HEK293 (cell line): ENCODE measurements at regions not wholly inside any gene's neighbourhood (a gene's known extent, or its start where the extent isn't known, plus 50 kb on each side); places are given as distances from the start of the nearest gene placed in this dataset.

Experiments
- CTCF ChIA-PET: fragments of 350-600 bp; formaldehyde crosslinking; extraction: SDS; loops from one replicate; lab custom pipeline; 2021; ENCODE audit warnings: antibody characterized with exemption; lab: Yijun Ruan, JAX
- POLR2A ChIA-PET: fragments of 300-600 bp; formaldehyde crosslinking; extraction: SDS; loops from one replicate; lab custom pipeline; 2020; ENCODE audit warnings: antibody characterized with exemption, inconsistent platforms; lab: Yijun Ruan, JAX
- H3K27ac ChIP-seq: fragments of 200-500 bp; sonication (Bioruptor generic); 2 replicates; pipeline ENCODE4 v1.5.1; 2014; ENCODE audit warnings: low read depth, low read length, control low read depth, inconsistent platforms; ENCODE audit errors: extremely low read depth
- H3K36me3 ChIP-seq, 2 experiments: fragments of 200-500 bp in 1 of 2; sonication (Bioruptor generic) in 1 of 2; 1 replicate in 1 of 2; 2 replicates in 1 of 2; pipeline ENCODE4 v1.5.1; 2014 to 2017; ENCODE audit warnings: inconsistent platforms in 2 of 2, low read length in 2 of 2; ENCODE audit not compliant: control insufficient read depth in 2 of 2, insufficient read depth in 1 of 2
- H3K4me1 ChIP-seq: fragments of 200-500 bp; sonication (Bioruptor generic); 2 replicates; pipeline ENCODE4 v1.5.1; 2014; ENCODE audit warnings: mild to moderate bottlenecking, low read length, inconsistent platforms; ENCODE audit not compliant: control insufficient read depth, insufficient read depth
- H3K4me3 ChIP-seq: 2 replicates; pipeline ENCODE4 v1.5.1; 2011; ENCODE audit warnings: low read depth, mild to moderate bottlenecking, control low read depth, low read length, moderate library complexity
- H3K9me3 ChIP-seq: fragments of 200-500 bp; sonication (Bioruptor generic); 2 replicates; pipeline ENCODE4 v1.5.1; 2014; ENCODE audit warnings: low read depth, low read length, inconsistent platforms; ENCODE audit not compliant: control insufficient read depth, insufficient read depth
- MEIS1 ChIP-seq: sonication (generic); formaldehyde crosslinking; IDR thresholded peaks from 2 replicates; pipeline ENCODE4 v1.8.1; 2022; ENCODE audit warnings: missing genetic modification reagents, mild to moderate bottlenecking, borderline replicate concordance
- PBX3 ChIP-seq: sonication (generic); formaldehyde crosslinking; IDR thresholded peaks from 2 replicates; pipeline ENCODE4 v1.8.1; 2022; ENCODE audit warnings: mild to moderate bottlenecking, moderate library complexity, missing genetic modification reagents
- SETDB1 ChIP-seq: IDR thresholded peaks from one replicate; pipeline ENCODE4 v1.6.1; 2017; ENCODE audit warnings: mild to moderate bottlenecking, low read length, moderate library complexity, mixed read lengths; ENCODE audit not compliant: insufficient read length
- TCF7L2 ChIP-seq: IDR thresholded peaks from 2 replicates; pipeline ENCODE4 v1.6.1; 2011; ENCODE audit warnings: low read depth, mild to moderate bottlenecking, inconsistent platforms, low read length, moderate library complexity, borderline replicate concordance
- YY2 ChIP-seq: fragments of 450-650 bp; formaldehyde crosslinking; IDR thresholded peaks from 2 replicates; pipeline ENCODE4 v1.5.1; 2016; ENCODE audit warnings: missing biosample characterization, missing genetic modification characterization
- ZFP37 ChIP-seq: fragments of 450-650 bp; formaldehyde crosslinking; IDR thresholded peaks from 2 replicates; pipeline ENCODE4 v1.5.1; 2016; ENCODE audit warnings: missing biosample characterization, missing genetic modification characterization
- ZNF157 ChIP-seq: fragments of 450-650 bp; formaldehyde crosslinking; IDR thresholded peaks from 2 replicates; pipeline ENCODE4 v1.5.1; 2016; ENCODE audit warnings: missing biosample characterization, missing genetic modification characterization
- ZNF214 ChIP-seq: fragments of 450-650 bp; formaldehyde crosslinking; IDR thresholded peaks from 2 replicates; pipeline ENCODE4 v1.5.1; 2017; ENCODE audit warnings: missing biosample characterization, mild to moderate bottlenecking, missing genetic modification characterization, borderline replicate concordance
- ZNF248 ChIP-seq: fragments of 450-650 bp; formaldehyde crosslinking; IDR thresholded peaks from 2 replicates; pipeline ENCODE4 v1.5.1; 2017; ENCODE audit warnings: missing biosample characterization, missing genetic modification characterization
- ZNF354C ChIP-seq: fragments of 450-650 bp; formaldehyde crosslinking; IDR thresholded peaks from 2 replicates; pipeline ENCODE4 v1.5.1; 2016; ENCODE audit warnings: missing biosample characterization, missing genetic modification characterization, low read depth, borderline replicate concordance
- ZNF510 ChIP-seq: fragments of 450-650 bp; formaldehyde crosslinking; IDR thresholded peaks from 2 replicates; pipeline ENCODE4 v1.5.1; 2018; ENCODE audit warnings: mild to moderate bottlenecking, missing genetic modification characterization, missing biosample characterization; ENCODE audit not compliant: insufficient replicate concordance
- ZNF571 ChIP-seq: fragments of 450-650 bp; formaldehyde crosslinking; IDR thresholded peaks from 2 replicates; pipeline ENCODE4 v1.5.0; 2017; ENCODE audit warnings: missing biosample characterization, missing genetic modification characterization
- ZNF626 ChIP-seq: fragments of 450-650 bp; sonication (Bioruptor Pico); formaldehyde crosslinking; IDR thresholded peaks from 2 replicates; pipeline ENCODE4 v1.5.1; 2018; ENCODE audit warnings: missing biosample characterization, missing genetic modification characterization, inconsistent platforms
- ZNF639 ChIP-seq: fragments of 450-650 bp; formaldehyde crosslinking; IDR thresholded peaks from 2 replicates; pipeline ENCODE4 v1.5.1; 2016; ENCODE audit warnings: missing biosample characterization, missing genetic modification characterization
- ZNF704 ChIP-seq: fragments of 450-650 bp; formaldehyde crosslinking; IDR thresholded peaks from 2 replicates; pipeline ENCODE4 v1.5.1; 2016; ENCODE audit warnings: missing biosample characterization, missing genetic modification characterization
- ZNF777 ChIP-seq: fragments of 450-650 bp; formaldehyde crosslinking; IDR thresholded peaks from 2 replicates; pipeline ENCODE4 v1.5.1; 2017; ENCODE audit warnings: missing biosample characterization, missing genetic modification characterization, borderline replicate concordance
- ZSCAN5A ChIP-seq: fragments of 450-650 bp; formaldehyde crosslinking; IDR thresholded peaks from 2 replicates; pipeline ENCODE4 v1.5.1; 2016; ENCODE audit warnings: missing biosample characterization, missing genetic modification characterization
- TF ChIP-seq, protein P1 (sequence below): fragments of 450-650 bp; formaldehyde crosslinking; IDR thresholded peaks from 2 replicates; pipeline ENCODE4; 2016; ENCODE audit warnings: missing biosample characterization, missing genetic modification characterization
- TF ChIP-seq, protein P2 (sequence below): fragments of 450-650 bp; formaldehyde crosslinking; IDR thresholded peaks from 2 replicates; pipeline ENCODE4 v1.5.1; 2016; ENCODE audit warnings: missing biosample characterization, missing genetic modification characterization

- Histone ChIP-seq H3K27ac (no peak overlapping the region), H3K4me3 (no peak overlapping the region), H3K4me1 (no peaks in the 10 kb centered on the region), H3K9me3 (no peaks in the 10 kb centered on the region), H3K36me3 (no peaks in the 10 kb centered on the region)
- no peak for TF ChIP-seq ZNF354C (tag by site-specific recombination)
- TF ChIP-seq ZNF510 = no peak
- TF ChIP-seq, protein P1, sequence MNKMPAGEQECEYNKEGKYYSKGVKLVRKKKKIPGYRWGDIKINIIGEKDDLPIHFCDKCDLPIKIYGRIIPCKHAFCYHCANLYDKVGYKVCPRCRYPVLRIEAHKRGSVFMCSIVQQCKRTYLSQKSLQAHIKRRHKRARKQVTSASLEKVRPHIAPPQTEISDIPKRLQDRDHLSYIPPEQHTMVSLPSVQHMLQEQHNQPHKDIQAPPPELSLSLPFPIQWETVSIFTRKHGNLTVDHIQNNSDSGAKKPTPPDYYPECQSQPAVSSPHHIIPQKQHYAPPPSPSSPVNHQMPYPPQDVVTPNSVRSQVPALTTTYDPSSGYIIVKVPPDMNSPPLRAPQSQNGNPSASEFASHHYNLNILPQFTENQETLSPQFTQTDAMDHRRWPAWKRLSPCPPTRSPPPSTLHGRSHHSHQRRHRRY = no peak
- TF ChIP-seq, protein P2, sequence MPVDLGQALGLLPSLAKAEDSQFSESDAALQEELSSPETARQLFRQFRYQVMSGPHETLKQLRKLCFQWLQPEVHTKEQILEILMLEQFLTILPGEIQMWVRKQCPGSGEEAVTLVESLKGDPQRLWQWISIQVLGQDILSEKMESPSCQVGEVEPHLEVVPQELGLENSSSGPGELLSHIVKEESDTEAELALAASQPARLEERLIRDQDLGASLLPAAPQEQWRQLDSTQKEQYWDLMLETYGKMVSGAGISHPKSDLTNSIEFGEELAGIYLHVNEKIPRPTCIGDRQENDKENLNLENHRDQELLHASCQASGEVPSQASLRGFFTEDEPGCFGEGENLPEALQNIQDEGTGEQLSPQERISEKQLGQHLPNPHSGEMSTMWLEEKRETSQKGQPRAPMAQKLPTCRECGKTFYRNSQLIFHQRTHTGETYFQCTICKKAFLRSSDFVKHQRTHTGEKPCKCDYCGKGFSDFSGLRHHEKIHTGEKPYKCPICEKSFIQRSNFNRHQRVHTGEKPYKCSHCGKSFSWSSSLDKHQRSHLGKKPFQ (tag by site-specific recombination) = no peak
- TF ChIP-seq ZNF639 = no peak
- no peak for TF ChIP-seq MEIS1 (CRISPR knock-in tag)
- no peak for TF ChIP-seq YY2
- no peak for TF ChIP-seq SETDB1
- ChIA-PET POLR2A (no interaction called here), CTCF (no interaction called here)
Observed at GRCh38 chr6:95815389-95816056, 200.3 kb upstream of the FUT9 start.

GRCh38 chr6:95819461-95819860, 196.3 kb upstream of the FUT9 start:
- CTCF ChIA-PET = interaction anchor here (0.6 to 1.0 kb wide), 5 partner anchors 8 to 828 kb away, joined by 3 to 6 read pairs (median 3); no protein-coding TSS in a partner anchor
- H3K27ac ChIP-seq = no peak overlapping the region
- TF ChIP-seq TCF7L2 = no peak
- TF ChIP-seq ZSCAN5A (tag by site-specific recombination) = no peak
- no peak for TF ChIP-seq ZNF571
- TF ChIP-seq ZNF704 (tag by site-specific recombination) = no peak
- TF ChIP-seq ZNF214 = no peak
- no peak for TF ChIP-seq ZNF157 (tag by site-specific recombination)
- no peak for TF ChIP-seq ZNF777 (tag by site-specific recombination)
- TF ChIP-seq ZFP37 (tag by site-specific recombination) = no peak
- no peak for TF ChIP-seq PBX3 (CRISPR knock-in tag)
- TF ChIP-seq ZNF626 (tag by site-specific recombination) = no peak
- no peak for TF ChIP-seq ZNF248 (tag by site-specific recombination)
- TF ChIP-seq, all 188 proteins: peak for 0
- Histone ChIP-seq H3K9me3 (no peaks in the 10 kb centered on the region), H3K36me3 (no peaks in the 10 kb centered on the region), H3K4me1 (no peaks in the 10 kb centered on the region), H3K4me3 (no peak overlapping the region)
- POLR2A ChIA-PET = no interaction called here
